ENCODE measurements at regions not wholly inside any gene's neighbourhood (a gene's known extent, or its start where the extent isn't known, plus 50 kb on each side); places are given as distances from the start of the nearest gene placed in this dataset.

DNA sequence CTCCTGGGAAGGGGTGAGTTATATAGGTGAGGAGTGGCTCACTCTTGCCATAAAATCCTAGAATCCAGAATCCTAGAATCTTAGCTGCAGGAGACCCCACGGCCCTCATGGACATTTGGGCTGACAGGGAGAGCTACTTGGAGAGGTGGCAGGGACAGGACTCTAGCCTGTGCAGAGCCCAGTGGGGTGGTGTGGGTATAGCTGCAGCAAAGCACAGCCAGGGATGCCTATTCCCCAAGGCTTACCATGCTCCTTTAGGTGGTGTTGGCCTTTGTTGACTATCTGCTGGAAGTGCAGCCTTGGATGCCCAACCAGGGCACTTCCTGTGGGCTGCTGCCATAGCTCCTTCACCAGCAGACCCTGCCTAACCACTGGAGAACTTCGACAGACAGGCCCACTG lies 70.0 kb upstream of the PTPN3 start:
- TF ChIP-seq SMC3 (IDR thresholded peaks at IDR 0.05; ENCODE audit: borderline replicate concordance, low read length): no peak
- TF ChIP-seq, protein P1, sequence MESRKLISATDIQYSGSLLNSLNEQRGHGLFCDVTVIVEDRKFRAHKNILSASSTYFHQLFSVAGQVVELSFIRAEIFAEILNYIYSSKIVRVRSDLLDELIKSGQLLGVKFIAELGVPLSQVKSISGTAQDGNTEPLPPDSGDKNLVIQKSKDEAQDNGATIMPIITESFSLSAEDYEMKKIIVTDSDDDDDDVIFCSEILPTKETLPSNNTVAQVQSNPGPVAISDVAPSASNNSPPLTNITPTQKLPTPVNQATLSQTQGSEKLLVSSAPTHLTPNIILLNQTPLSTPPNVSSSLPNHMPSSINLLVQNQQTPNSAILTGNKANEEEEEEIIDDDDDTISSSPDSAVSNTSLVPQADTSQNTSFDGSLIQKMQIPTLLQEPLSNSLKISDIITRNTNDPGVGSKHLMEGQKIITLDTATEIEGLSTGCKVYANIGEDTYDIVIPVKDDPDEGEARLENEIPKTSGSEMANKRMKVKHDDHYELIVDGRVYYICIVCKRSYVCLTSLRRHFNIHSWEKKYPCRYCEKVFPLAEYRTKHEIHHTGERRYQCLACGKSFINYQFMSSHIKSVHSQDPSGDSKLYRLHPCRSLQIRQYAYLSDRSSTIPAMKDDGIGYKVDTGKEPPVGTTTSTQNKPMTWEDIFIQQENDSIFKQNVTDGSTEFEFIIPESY (IDR thresholded peaks at IDR 0.05): no peak
- no peak for TF ChIP-seq EP300 (IDR thresholded peaks at IDR 0.05; ENCODE audit: borderline replicate concordance in 1 of 2, control insufficient read depth in 1 of 2, low read depth in 2 of 2, low read length in 2 of 2)
- TF ChIP-seq, protein P2, sequence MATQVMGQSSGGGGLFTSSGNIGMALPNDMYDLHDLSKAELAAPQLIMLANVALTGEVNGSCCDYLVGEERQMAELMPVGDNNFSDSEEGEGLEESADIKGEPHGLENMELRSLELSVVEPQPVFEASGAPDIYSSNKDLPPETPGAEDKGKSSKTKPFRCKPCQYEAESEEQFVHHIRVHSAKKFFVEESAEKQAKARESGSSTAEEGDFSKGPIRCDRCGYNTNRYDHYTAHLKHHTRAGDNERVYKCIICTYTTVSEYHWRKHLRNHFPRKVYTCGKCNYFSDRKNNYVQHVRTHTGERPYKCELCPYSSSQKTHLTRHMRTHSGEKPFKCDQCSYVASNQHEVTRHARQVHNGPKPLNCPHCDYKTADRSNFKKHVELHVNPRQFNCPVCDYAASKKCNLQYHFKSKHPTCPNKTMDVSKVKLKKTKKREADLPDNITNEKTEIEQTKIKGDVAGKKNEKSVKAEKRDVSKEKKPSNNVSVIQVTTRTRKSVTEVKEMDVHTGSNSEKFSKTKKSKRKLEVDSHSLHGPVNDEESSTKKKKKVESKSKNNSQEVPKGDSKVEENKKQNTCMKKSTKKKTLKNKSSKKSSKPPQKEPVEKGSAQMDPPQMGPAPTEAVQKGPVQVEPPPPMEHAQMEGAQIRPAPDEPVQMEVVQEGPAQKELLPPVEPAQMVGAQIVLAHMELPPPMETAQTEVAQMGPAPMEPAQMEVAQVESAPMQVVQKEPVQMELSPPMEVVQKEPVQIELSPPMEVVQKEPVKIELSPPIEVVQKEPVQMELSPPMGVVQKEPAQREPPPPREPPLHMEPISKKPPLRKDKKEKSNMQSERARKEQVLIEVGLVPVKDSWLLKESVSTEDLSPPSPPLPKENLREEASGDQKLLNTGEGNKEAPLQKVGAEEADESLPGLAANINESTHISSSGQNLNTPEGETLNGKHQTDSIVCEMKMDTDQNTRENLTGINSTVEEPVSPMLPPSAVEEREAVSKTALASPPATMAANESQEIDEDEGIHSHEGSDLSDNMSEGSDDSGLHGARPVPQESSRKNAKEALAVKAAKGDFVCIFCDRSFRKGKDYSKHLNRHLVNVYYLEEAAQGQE (IDR thresholded peaks at IDR 0.05; ENCODE audit: low read depth, low read length): no peak
- TF ChIP-seq, protein P3, sequence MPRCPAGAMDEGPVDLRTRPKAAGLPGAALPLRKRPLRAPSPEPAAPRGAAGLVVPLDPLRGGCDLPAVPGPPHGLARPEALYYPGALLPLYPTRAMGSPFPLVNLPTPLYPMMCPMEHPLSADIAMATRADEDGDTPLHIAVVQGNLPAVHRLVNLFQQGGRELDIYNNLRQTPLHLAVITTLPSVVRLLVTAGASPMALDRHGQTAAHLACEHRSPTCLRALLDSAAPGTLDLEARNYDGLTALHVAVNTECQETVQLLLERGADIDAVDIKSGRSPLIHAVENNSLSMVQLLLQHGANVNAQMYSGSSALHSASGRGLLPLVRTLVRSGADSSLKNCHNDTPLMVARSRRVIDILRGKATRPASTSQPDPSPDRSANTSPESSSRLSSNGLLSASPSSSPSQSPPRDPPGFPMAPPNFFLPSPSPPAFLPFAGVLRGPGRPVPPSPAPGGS (IDR thresholded peaks at IDR 0.05; ENCODE audit: borderline replicate concordance, insufficient read depth, low read depth, low read length, poor library complexity, severe bottlenecking): no peak
- TF ChIP-seq POLR2A (IDR thresholded peaks at IDR 0.05; ENCODE audit: low read depth, low read length): no peak
- TF ChIP-seq, protein P4, sequence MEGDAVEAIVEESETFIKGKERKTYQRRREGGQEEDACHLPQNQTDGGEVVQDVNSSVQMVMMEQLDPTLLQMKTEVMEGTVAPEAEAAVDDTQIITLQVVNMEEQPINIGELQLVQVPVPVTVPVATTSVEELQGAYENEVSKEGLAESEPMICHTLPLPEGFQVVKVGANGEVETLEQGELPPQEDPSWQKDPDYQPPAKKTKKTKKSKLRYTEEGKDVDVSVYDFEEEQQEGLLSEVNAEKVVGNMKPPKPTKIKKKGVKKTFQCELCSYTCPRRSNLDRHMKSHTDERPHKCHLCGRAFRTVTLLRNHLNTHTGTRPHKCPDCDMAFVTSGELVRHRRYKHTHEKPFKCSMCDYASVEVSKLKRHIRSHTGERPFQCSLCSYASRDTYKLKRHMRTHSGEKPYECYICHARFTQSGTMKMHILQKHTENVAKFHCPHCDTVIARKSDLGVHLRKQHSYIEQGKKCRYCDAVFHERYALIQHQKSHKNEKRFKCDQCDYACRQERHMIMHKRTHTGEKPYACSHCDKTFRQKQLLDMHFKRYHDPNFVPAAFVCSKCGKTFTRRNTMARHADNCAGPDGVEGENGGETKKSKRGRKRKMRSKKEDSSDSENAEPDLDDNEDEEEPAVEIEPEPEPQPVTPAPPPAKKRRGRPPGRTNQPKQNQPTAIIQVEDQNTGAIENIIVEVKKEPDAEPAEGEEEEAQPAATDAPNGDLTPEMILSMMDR (IDR thresholded peaks at IDR 0.05 in 2 of 3, conservative IDR thresholded peaks at IDR 0.05 in 1 of 3; ENCODE audit: control insufficient read depth in 2 of 3, extremely low read depth in 1 of 3, insufficient read depth in 1 of 3, low read depth in 3 of 3, low read length in 3 of 3): no peak
- TF ChIP-seq ZZZ3 (IDR thresholded peaks at IDR 0.05; ENCODE audit: control insufficient read depth, insufficient read length, low read depth): no peak
- TF ChIP-seq, protein P5, sequence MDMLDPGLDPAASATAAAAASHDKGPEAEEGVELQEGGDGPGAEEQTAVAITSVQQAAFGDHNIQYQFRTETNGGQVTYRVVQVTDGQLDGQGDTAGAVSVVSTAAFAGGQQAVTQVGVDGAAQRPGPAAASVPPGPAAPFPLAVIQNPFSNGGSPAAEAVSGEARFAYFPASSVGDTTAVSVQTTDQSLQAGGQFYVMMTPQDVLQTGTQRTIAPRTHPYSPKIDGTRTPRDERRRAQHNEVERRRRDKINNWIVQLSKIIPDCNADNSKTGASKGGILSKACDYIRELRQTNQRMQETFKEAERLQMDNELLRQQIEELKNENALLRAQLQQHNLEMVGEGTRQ (IDR thresholded peaks at IDR 0.05; ENCODE audit: borderline replicate concordance, low read depth, low read length): no peak
- TF ChIP-seq RELA (IDR thresholded peaks at IDR 0.05; ENCODE audit: borderline replicate concordance, partially characterized antibody): no peak
